GM19397 (cell line): ENCODE measurements at regions not wholly inside any gene's neighbourhood (a gene's known extent, or its start where the extent isn't known, plus 50 kb on each side); places are given as distances from the start of the nearest gene placed in this dataset.

Experiments
- ATAC-seq: cut with Tn5 transposase; IDR thresholded peaks from one replicate; pipeline ENCODE4 v1.9.1; 2021; ENCODE audit warnings: mild to moderate bottlenecking, moderate library complexity; ENCODE audit not compliant: unreplicated experiment

GRCh38 chr3:117788506-117788905 is 1078.9 kb downstream of the TUSC7 start:
- no peak for ATAC-seq

GRCh38 chr3:117790235-117790987 is 1080.8 kb downstream of the TUSC7 start:
- ATAC-seq = no peak

GRCh38 chr3:117793622-117794265 is 1084.2 kb downstream of the TUSC7 start:
- ATAC-seq = no peak

GRCh38 chr3:117798221-117798620 is 1088.6 kb downstream of the TUSC7 start:
- no peak for ATAC-seq

- ATAC-seq = no peak
Observed at GRCh38 chr3:117798687-117799386, 1089.3 kb downstream of the TUSC7 start.

- no peak for ATAC-seq
Observed at GRCh38 chr3:117799387-117799735, 1089.8 kb downstream of the TUSC7 start.

GRCh38 chr3:117801912-117802239 is 1092.3 kb downstream of the TUSC7 start:
- no peak for ATAC-seq

GRCh38 chr3:117809186-117810081 is 1099.9 kb downstream of the TUSC7 start:
- ATAC-seq = no peak

- no peak for ATAC-seq
Observed at GRCh38 chr3:117811786-117812185, 1102.2 kb downstream of the TUSC7 start.

GRCh38 chr3:117814975-117815374 is 1105.4 kb downstream of the TUSC7 start:
- ATAC-seq = no peak

- ATAC-seq = no peak
Observed at GRCh38 chr3:117817103-117817502, 1107.5 kb downstream of the TUSC7 start.

- no peak for ATAC-seq
Observed at GRCh38 chr3:117818592-117818991, 1109.0 kb downstream of the TUSC7 start.

GRCh38 chr3:117820658-117821299 is 1111.2 kb downstream of the TUSC7 start:
- ATAC-seq = no peak

GRCh38 chr3:117822416-117822815 is 1112.8 kb downstream of the TUSC7 start:
- no peak for ATAC-seq

GRCh38 chr3:117836296-117836695 is 1126.7 kb downstream of the TUSC7 start:
- no peak for ATAC-seq

- ATAC-seq = no peak
Observed at GRCh38 chr3:117837391-117837790, 1127.8 kb downstream of the TUSC7 start.

GRCh38 chr3:117842086-117842485 is 1132.5 kb downstream of the TUSC7 start:
- no peak for ATAC-seq

GRCh38 chr3:117843356-117843755 is 1133.8 kb downstream of the TUSC7 start:
- no peak for ATAC-seq

- ATAC-seq = no peak
Observed at GRCh38 chr3:117844676-117845075, 1135.1 kb downstream of the TUSC7 start.

GRCh38 chr3:117846238-117846637 is 1136.7 kb downstream of the TUSC7 start:
- no peak for ATAC-seq

GRCh38 chr3:117848606-117849005 is 1139.0 kb downstream of the TUSC7 start:
- ATAC-seq = no peak
